KBM-7 (cell line): ENCODE measurements at regions not wholly inside any gene's neighbourhood (a gene's known extent, or its start where the extent isn't known, plus 50 kb on each side); places are given as distances from the start of the nearest gene placed in this dataset.
A peak's percentile ranks its signal among the peaks of the same experiment; 100 is the strongest.
"Not testable (repeated sequence)": the region's sequence is repeated elsewhere in the genome, so short reads cannot be mapped to it uniquely, and the experiment has no call there.

Experiments used
- DNase-seq: peaks from one replicate; pipeline ENCODE4 v3.0.0-alpha.2; 2015
- in situ Hi-C: fragments of 300-500 bp; cut with MboI; formaldehyde crosslinking; loops from 2 replicates; pipeline ENCODE4 v1.14.3; 2020; ENCODE audit warnings: low sequenced_read_pairs, low pct_unique_long_range_greater_than_20kb, mixed read lengths

DNA sequence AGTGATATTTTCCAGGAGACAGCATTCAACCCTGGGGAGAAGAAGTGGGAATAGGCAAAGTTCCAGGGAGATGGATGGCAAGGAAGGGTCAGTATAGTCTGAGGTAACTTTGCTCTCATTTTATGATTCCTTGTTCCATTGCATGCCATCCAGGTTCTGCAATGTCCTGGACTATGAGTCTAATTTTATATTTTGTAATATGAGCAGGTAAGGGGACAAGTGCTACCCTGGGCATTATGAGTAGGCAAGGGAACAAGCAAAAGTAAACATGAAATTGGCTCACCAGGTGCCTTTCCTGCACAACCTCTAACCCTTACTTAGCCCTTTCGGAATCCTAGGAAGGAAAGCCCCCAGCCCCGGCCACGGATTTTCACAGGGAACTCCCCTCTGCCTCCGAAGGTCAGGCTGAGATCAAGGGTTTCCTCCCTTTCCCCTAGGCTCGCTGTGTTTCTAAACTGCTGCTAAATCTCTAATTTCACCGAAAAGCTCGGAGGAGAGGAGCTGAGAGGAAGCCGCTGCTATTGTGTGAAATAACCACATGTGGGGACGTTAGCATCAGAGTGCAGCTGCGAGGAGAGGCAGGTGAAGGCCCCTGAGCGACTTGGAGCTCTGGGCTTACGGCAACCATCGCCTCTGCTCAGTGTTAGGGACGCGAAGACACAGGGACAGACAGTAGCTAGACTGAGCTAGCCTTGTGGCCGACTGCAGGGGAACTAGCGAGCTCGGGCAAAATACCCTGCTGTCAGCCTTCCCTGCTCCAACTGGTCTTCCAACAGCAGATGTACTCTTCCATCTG lies 194.7 kb downstream of the KDM5D start:
- DNase-seq, result no peak
- in situ Hi-C loops, result no loop called here

DNA sequence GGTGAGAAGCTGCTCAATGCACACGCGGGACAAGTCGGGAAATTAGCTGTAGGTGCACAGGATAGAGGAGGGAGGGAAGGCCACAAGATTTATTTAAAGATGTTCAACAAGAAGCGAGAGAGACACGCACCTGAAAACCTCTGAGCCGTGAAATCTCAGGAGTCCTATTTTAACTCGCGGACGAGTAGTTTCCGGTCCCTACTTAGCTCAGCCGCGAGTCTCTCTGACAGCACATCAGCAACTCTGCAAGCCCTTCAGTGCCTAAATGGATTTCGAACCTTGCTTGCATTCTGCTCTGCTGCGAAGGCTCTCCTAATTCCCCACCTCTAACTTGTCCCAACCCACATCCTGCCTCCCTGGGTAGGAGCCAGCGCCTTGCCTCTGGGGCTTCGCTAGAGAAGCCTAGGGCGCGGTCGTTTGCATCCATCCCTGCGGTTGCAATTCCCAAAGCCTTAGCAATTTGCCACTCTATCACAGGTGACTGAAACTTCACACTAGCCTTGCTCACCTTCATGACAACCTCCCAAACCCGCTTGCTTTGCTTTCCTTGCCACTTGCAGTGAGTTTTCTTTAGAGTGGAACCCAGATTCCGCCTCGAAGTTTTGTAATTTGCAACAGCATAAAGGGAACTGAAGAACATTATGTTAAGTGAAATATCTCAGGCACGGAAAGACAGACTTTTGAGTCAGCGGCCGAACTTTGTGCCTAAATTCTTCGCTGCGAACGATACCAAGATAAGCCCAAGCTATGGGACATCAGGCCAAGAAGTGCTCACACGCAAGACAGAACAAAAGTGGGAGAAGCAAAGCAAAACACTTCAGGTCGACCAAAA lies 202.8 kb downstream of the KDM5D start:
- no peak for DNase-seq
- in situ Hi-C loops, result no loop called here

DNA sequence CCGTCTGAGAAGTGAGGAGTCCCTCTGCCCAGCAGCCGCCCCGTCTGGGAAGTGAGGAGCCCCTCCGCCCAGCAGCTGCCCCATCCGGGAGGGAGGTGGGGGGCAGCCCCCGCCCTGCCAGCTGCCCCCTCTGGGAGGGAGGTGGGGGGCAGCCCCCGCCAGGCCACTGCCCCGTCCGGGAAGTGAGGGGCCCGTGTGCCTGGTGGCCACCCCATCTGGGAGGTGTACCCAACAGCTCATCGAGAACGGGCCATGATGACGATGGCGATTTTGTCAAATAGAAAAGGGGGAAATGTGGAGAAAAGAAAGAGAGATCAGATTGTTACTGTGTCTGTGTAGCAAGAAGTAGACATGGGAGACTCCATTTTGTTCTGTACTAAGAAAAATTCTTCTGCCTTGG lies 208.8 kb downstream of the KDM5D start:
- DNase-seq, in situ Hi-C loops: not testable (repeated sequence)

DNA sequence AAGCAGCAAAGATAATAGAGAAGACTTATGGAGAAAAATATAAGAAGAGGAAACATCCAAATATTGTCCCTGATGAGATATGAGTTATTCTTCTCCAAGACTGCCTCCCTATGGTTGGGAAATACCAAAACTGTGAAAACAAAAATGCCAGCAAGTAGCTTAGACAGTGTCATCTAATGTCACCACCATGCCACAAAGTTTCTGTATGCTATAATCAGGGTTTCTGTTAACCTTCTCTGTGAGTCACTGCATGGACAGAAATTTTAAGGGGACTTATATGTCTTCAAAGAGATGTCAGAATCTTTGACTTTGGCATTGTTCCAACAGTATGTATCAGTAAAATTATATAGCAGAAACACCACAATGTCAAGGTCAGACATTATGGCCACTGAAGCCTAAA lies 222.6 kb downstream of the KDM5D start:
- DNase-seq, result no peak
- in situ Hi-C loops, result no loop called here

DNA sequence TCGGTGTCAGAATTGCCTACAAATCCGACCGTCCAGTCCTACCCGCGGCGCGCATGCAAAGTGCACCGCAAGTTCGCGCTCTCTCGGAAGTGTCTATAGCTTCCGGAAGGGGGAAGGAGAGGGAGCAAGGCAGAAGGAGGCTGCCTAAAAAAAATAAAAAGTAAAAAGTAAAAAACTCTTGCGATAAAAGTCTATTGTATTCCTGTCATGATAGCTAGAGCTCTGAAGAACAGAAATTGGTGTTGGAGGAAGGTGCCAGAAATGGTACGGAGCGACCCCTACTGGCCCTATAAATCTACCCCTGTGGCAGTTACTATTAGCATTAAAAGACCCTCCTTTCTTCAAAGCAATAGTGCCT lies 241.5 kb downstream of the KDM5D start:
- in situ Hi-C loops, result no loop called here

DNA sequence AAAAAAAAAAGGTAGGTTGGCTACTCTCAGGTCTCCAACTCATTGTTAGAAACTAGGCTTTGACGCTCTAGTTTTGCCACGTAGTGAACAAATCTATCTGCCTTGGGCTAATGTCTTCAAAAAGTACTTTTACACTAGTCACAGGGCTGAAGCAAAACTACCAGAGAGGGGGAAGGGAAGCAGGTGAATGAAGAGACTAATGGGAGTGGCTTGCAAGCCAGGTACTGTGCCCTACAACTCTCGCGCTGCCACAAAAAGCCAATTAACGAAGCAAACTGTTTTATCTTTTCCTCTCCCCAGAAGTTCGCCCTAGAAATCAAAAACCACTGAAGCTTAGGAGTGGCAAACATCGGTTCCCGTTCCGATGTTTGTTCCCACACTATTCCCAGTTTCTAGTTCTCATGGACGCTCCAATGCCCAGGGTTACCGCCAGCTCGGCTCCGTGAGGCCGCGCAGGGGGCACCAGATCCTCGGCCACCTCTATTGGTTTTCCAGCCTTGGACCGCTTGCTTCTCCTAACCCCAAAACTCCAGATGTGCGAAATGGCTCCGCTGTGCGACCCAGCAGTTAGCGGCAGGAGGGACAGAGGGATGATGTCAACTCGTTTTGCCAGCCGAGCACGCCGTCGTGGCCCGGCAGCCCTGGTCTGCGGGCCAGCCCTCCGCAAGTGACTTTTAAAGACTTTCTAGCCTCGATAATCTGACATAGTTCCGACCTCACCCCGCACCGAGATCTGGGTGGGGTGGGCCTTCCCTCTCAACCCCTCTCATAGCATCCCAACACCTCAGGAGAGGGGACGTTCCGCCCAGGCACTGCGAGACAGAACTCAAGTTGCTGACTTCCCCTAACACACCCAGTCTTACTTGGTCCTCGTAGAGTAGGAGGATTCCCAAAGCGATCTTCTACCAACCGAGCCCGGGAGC lies 242.1 kb downstream of the KDM5D start:
- in situ Hi-C loops, result no loop called here
- no peak for DNase-seq

More for the DNA sequence above, 241.5 kb downstream of the KDM5D start:
- no peak for DNase-seq

DNA sequence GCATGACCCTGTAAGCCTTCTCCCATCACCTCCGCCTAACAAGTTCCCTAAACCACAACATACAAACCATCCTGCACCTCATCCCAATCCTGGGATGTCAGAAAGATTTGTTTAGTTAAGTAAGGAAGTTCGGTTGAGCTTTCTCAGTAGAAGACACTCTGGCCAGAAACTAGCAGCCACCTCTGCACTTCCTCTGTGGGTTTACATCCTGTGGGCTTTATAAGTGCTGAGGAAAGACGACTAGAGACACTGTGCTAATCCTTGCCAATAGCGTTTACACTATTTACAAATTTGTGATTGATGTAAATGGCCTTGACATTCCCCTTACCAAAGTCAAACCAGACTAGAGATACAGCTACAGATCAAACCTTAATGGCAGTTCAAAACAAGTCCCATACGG lies 246.0 kb downstream of the KDM5D start:
- in situ Hi-C loops, result no loop called here
- DNase-seq, result no peak

DNA sequence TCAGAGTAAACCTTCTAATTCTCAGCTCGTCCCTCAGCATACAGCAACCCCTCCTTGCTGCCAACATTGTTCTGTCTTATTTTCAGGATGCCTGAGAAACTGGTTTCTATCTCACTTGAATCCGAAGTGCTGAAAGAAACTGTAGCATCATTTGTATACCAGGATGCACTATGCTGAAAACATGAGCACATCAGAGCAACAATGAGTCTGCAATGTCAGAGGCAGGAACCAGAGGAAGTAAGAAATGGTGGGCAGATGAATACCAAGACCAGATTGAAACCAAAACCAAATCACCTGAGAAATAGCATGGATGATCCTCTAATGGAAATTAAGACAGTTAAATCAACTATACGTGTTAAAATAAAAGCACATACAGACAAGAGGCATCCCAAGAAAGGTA lies 257.0 kb downstream of the KDM5D start:
- in situ Hi-C loops, result no loop called here
- no peak for DNase-seq

DNA sequence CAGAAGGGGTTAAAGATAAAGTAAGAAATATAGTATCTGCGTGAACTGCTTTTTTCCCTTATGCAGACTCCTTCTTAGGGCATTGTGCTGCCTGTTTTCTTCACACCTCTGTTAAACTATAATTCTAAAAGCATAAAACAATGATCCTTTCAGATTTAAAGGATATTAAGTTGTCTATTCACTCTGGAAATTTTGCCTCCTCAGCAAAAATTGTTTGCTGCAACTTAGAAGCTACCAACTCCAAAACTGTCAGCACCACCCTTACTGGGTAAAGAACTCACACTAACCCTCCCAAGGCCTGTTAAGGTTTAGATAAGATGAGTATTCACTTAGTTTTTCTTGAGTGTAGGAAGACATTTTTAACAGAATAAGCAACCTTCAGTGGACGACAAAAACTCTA lies 259.5 kb downstream of the KDM5D start:
- no peak for DNase-seq
- in situ Hi-C loops, result no loop called here

DNA sequence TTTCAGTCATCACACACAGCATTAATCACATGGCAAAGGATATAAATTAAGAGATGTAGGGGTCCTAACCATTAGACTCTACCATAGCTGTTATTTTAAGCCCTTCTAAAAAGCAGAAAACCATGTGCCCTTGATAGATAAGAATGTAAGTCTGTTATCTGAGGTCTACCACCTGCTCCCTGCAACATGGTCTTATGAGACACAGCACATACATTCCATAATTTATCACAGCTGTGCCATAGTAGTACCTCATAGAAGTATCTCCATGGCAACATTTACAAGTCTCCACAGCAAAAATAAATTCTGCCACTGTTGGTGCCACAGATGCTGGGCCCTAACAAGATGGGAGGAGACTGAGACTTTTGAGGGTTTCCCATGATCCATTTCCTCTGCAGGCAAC lies 265.4 kb downstream of the KDM5D start:
- DNase-seq, result no peak
- in situ Hi-C loops, result no loop called here

DNA sequence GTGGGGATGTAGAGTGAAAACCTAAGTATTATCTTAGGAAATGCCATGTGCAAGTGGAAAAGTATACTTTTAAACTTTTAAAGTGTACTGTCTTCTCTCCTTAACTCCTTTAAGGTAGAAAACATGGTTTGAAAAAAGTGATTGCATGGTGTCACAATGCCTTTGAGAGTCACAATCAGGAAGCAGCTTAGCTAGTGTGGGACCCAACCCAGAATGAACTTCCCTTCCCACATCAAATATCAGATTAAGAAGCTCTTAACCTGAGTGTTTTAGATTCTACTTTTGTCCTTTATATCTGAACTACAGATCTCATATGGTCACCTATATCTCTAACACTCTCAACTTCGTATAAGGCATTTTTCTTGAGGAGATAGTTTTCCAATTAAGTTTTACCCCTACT lies 266.6 kb downstream of the KDM5D start:
- no peak for DNase-seq
- in situ Hi-C loops, result no loop called here

DNA sequence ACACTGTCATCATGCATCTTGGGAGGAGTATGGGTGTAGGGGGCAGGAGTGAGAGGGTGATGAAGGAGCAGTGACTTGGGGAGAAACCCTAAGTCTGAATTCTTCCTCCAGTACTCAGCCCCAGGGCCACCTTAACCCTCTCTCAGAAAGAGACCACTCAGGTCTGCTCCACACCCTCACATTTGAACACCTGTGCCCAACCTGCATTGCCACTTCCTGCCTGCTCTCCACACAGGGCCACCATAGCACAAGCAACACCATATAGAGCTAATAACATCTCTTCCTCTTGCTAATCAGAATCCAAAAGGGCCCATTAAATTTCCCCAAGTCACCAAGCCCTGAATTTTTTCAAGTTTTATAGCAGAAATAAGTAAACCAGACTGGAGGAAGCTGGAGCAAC lies 278.7 kb downstream of the KDM5D start:
- DNase-seq, result no peak

DNA sequence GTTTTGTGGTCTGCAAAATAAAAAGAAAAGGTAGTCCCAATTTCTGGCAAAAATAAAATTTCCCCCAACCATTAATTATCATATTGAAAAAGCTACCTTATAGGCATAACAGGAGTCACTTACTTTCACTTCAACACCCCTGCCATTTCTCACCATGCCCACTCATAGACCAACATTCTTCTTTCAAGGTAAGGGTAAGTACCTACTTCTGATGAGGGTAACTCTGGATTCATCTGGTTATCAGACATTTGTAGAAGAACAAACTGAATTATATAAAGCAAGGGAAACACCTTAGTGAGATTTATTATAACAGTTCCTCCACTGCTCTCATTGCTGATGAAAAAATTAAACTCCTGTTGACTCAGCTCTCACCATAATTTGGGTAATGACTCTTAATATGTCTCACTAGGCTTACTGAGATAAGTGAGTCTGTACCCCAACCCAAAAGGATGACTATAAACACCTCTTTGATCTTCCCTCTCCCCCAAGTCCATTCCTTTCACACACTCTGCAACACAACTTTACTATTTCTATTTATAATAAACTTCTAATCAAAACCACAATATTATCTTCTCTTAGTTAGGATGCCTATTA lies 287.6 kb downstream of the KDM5D start:
- DNase-seq, result no peak
- in situ Hi-C loops, result no loop called here

More for the DNA sequence above, 278.7 kb downstream of the KDM5D start:
- in situ Hi-C loops, result no loop called here

DNA sequence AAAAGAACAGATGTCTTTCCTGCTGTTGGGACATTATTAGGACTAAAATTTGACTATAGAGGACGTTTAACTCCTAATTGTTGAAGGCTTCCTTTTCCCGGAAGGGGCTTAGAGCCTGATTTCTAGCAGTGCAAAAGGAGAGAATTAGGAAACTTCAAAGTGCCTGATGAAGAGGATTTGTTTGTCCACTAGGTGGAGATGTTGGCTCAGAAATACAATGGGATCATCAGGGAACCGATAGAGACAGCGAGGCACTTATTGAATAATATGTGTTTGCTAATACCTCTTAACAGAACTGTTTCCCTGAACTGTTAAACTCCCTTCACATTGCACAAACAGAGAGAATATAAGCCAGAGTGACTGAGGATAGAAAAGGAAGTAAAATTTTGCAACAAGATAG lies 311.5 kb downstream of the KDM5D start:
- in situ Hi-C loops, result no loop called here
- DNase-seq, result peak; percentile 63

DNA sequence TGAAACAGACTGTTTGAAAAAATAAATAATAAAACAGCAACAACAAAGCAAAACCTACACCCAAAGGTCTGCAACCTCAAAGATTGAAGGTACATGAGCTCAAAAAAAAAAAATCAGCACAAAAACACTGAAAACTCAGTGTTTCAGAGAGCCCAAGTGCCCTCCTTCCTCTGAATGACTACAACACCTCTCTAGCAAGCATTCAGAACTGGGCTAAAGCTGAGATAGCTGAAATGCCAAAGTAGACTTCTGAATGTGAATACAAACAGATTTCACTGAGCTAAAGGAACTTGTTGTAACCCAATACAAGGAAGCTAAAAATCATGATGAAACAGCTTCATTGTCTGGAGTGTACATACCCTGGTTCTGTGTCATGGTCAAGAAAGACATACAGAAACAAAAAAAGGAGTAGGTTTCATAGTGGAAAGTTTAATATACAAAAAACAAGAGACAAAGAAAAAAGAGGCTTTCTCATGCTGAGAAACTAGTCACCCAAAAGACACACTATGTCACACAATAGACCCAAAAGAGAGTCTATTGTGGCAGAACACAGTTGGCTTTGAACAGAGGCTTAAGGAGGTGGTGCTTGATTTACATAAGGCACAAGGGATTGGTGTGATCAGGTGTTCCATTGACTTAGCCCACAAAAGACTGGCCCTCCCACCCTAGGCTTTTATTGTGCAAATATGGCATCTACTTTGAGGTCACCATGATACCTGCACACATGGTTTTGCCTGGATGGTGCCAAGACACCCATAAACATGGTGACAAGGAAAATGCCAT lies 316.6 kb downstream of the KDM5D start:
- no peak for DNase-seq
- in situ Hi-C loops, result no loop called here

DNA sequence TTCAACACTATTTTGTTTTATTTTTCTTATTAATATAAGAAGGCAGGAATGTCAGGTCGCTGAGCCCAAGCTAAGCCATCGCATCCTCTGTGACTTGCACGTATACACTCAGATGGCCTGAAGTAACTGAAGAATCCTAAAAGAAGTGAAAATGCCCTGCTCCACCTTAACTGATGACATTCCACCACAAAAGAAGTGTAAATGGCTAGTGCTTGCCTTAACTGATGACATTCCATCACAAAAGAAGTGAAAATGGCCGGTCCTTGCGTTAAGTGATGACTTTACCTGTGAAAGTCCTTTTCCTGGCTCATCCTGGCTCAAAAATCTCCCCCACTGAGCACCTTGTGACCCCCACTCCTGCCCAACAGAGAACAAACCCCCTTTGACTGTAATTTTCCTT lies 317.3 kb downstream of the KDM5D start:
- in situ Hi-C loops, DNase-seq: not testable (repeated sequence)

DNA sequence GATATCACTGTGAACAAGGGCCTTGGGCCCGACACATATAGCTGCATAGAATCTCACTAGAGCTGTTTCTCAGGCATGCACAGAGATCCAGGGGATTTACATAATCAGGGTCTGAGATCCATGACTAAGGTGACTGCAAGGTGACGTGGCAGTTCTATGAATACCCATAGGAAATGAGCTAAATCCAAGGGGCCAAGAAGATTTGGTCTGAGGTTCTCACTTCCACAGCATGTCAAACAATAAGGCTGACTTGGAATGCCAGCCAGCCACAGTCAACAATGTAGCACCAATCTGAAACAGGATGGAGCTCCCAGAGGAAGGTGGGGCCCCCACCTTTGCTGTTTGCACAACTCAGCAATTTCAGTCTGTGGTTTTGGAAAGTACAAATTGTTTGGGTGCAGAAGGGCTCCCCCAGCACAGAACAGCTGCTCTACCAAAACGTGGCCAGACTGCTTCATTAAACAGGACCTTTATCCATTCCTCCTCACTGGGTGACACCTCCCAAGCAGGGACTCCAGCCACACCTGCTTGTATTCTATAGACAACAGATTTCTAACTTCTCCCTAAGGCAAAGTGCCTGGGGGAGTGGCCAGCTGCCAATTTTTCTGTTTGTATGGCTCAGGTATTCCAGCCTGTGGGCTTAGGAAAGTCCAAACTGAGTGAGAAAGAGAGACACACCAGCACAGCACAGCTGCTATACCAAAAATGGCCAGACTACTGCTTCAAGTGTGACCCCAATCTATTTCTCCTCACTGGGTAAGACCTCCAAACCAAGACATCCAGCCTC lies 333.4 kb downstream of the KDM5D start:
- DNase-seq, result no peak
- in situ Hi-C loops, result no loop called here

DNA sequence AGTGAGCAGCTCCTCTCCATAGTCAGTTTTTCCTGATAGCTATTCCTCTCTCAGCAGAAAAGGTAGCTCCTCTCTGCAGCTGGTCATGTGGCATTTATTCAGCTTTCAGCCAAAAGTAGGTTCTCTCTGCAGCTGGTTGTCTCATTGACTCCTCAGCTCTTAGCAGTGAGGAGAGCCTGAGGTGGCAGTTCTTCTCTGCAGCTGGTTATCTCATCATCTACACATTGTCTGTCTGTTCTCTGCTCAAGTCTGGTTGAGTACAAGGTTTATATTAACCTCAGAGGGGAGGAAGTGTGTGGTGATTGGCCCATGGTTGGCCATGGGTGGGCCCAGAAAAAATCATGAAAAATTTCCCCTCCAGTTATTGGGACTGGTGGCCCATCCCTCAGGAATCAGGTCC lies 338.3 kb downstream of the KDM5D start:
- DNase-seq, result no peak
- in situ Hi-C loops, result no loop called here
